ENCODE measurements at regions not wholly inside any gene's neighbourhood (a gene's known extent, or its start where the extent isn't known, plus 50 kb on each side); places are given as distances from the start of the nearest gene placed in this dataset.

DNA sequence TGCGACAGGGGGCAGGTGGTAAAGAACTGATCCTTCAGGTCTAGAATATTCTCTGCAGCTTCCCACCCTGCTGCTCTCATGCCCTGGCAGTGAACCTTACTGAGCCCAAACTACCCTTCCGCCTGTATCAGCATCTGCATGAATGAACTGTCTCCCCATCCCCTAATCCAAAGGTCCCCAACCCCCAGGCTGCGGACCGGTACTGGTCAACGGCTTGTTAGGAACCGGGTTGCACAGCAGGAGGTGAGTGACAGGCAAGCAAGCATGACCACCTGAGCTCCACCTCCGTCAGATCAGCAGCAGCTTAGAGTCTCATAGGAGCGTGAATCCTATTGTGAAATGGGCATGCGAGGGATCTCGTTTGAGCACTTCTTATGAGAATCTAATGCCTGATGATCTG, 58.2 kb upstream of the LMO1 start:
- H3K27me3 ChIP-seq, result peaks cover 4% of the 10 kb centered on the region
- H3K9me3 ChIP-seq, result no peaks in the 10 kb centered on the region
- H3K36me3 ChIP-seq, result no peaks in the 10 kb centered on the region
- TF ChIP-seq, protein P1, sequence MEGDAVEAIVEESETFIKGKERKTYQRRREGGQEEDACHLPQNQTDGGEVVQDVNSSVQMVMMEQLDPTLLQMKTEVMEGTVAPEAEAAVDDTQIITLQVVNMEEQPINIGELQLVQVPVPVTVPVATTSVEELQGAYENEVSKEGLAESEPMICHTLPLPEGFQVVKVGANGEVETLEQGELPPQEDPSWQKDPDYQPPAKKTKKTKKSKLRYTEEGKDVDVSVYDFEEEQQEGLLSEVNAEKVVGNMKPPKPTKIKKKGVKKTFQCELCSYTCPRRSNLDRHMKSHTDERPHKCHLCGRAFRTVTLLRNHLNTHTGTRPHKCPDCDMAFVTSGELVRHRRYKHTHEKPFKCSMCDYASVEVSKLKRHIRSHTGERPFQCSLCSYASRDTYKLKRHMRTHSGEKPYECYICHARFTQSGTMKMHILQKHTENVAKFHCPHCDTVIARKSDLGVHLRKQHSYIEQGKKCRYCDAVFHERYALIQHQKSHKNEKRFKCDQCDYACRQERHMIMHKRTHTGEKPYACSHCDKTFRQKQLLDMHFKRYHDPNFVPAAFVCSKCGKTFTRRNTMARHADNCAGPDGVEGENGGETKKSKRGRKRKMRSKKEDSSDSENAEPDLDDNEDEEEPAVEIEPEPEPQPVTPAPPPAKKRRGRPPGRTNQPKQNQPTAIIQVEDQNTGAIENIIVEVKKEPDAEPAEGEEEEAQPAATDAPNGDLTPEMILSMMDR (IDR thresholded peaks at IDR 0.05), result no peak
- no peak overlapping the region for H3K4me3 ChIP-seq (ENCODE audit: low read depth in 1 of 2, low read length in 1 of 2)
- H3K4me1 ChIP-seq (ENCODE audit: control insufficient read depth in 1 of 2, insufficient read depth in 1 of 2, low read depth in 1 of 2, low read length in 1 of 2), result no peaks in the 10 kb centered on the region
- H3K27ac ChIP-seq, result no peak overlapping the region

- H3K4me3 ChIP-seq (ENCODE audit: low read depth in 1 of 2, low read length in 1 of 2), result no peak overlapping the region
- H3K27ac ChIP-seq, result no peak overlapping the region
- no peaks in the 10 kb centered on the region for H3K9me3 ChIP-seq
- peaks cover 4% of the 10 kb centered on the region for H3K27me3 ChIP-seq
- no peaks in the 10 kb centered on the region for H3K36me3 ChIP-seq
- H3K4me1 ChIP-seq (ENCODE audit: control insufficient read depth in 1 of 2, insufficient read depth in 1 of 2, low read depth in 1 of 2, low read length in 1 of 2), result no peaks in the 10 kb centered on the region
- TF ChIP-seq, protein P1 (IDR thresholded peaks at IDR 0.05), result no peak
These were observed 56.4 kb upstream of the LMO1 start for GRCh38 chr11:8320076-8320475.

DNA sequence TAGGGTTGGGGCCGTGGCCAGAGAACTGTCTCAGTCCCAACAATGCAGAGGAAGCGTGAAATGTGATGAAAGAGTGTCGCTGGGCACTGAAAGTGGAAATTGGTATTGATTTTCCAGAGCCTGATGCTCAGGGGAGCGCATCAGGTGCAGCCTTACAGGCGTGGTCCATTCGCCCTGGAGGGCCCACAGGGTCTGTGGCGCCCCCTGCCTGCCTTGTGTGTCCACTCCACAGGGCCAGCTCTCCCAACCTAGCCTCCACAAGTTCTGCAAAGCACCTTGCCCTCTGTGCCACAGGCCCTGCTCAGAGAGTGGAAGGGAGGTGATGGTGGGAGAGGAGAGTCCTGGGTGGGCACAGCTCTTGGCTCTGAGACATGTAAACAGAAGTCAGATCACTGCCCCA, 54.9 kb upstream of the LMO1 start:
- no peaks in the 10 kb centered on the region for H3K4me1 ChIP-seq (ENCODE audit: control insufficient read depth in 1 of 2, insufficient read depth in 1 of 2, low read depth in 1 of 2, low read length in 1 of 2)
- TF ChIP-seq, protein P1 (IDR thresholded peaks at IDR 0.05), result no peak
- H3K4me3 ChIP-seq (ENCODE audit: low read depth in 1 of 2, low read length in 1 of 2), result no peak overlapping the region
- no peaks in the 10 kb centered on the region for H3K36me3 ChIP-seq
- no peaks in the 10 kb centered on the region for H3K9me3 ChIP-seq
- no peak overlapping the region for H3K27ac ChIP-seq
- H3K27me3 ChIP-seq, result peaks cover 4% of the 10 kb centered on the region

DNA sequence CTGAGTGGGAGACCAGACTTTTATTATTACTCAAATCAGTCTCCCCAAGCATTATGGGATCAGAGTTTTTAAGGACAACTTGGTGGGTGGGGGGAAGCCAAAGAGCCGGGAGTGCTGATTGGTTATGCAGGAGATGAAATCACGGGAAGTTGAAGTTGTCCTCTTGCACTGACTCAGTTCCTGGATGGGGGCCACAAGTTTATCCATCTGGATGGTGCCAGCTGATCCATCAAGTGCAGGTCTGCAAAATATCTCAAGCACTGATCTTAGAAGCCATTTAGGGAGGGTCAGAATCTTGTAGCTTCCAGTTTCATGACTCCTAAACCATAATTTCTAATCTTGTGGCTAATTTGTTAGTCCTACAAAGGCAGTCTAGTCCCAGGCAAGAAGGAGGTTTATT, 53.5 kb upstream of the LMO1 start:
- H3K27me3 ChIP-seq, result peaks cover 4% of the 10 kb centered on the region
- no peaks in the 10 kb centered on the region for H3K4me1 ChIP-seq (ENCODE audit: control insufficient read depth in 1 of 2, insufficient read depth in 1 of 2, low read depth in 1 of 2, low read length in 1 of 2)
- TF ChIP-seq, protein P1 (IDR thresholded peaks at IDR 0.05), result no peak
- no peaks in the 10 kb centered on the region for H3K36me3 ChIP-seq
- H3K27ac ChIP-seq, result no peak overlapping the region
- H3K4me3 ChIP-seq (ENCODE audit: low read depth in 1 of 2, low read length in 1 of 2), result no peak overlapping the region
- H3K9me3 ChIP-seq, result no peaks in the 10 kb centered on the region

DNA sequence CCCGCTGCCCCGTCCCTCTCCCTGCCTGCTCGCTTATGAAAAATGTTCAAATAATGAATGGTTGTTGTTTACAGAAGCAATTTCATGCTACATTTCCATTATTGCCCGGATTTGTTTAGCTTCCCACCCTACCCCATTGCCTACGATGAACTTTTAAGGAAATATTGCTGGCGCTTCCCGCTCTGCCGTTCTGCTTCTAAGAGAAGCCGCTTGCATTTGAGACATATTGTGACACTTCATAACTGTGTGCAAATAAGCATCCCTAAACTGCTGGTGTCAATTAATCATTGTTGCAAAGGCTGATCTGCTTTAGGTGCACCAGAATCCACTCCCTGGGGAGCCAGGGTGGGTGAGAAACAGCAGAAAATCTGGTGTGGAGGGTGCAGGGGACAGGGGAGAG, 52.3 kb upstream of the LMO1 start:
- Histone ChIP-seq H3K27ac (no peak overlapping the region), H3K9me3 (no peaks in the 10 kb centered on the region), H3K4me1 (ENCODE audit: control insufficient read depth in 1 of 2, insufficient read depth in 1 of 2, low read depth in 1 of 2, low read length in 1 of 2) (no peaks in the 10 kb centered on the region), H3K4me3 (ENCODE audit: low read depth in 1 of 2, low read length in 1 of 2) (no peak overlapping the region), H3K27me3 (peaks cover 4% of the 10 kb centered on the region), H3K36me3 (no peaks in the 10 kb centered on the region)
- TF ChIP-seq, protein P1 (IDR thresholded peaks at IDR 0.05), result no peak

- Histone ChIP-seq H3K4me3 (ENCODE audit: low read depth in 1 of 2, low read length in 1 of 2) (no peak overlapping the region), H3K9me3 (no peaks in the 10 kb centered on the region), H3K27me3 (peaks cover 4% of the 10 kb centered on the region), H3K36me3 (no peaks in the 10 kb centered on the region), H3K27ac (no peak overlapping the region), H3K4me1 (ENCODE audit: control insufficient read depth in 1 of 2, insufficient read depth in 1 of 2, low read depth in 1 of 2, low read length in 1 of 2) (no peaks in the 10 kb centered on the region)
- TF ChIP-seq, protein P1 (IDR thresholded peaks at IDR 0.05), result no peak
These were observed 51.8 kb upstream of the LMO1 start for GRCh38 chr11:8315463-8315862.
